Osteoblast (primary cell): ENCODE measurements at regions not wholly inside any gene's neighbourhood (a gene's known extent, or its start where the extent isn't known, plus 50 kb on each side); places are given as distances from the start of the nearest gene placed in this dataset.

Source experiments
- DNase-seq: peaks from one replicate; pipeline ENCODE4 v3.0.0; 2011; ENCODE audit warnings: low spot score, mixed read lengths; ENCODE audit not compliant: insufficient read length; ENCODE audit errors: missing footprints
- H2AFZ ChIP-seq: 2 replicates; pipeline ENCODE4 v1.6.0; 2011; ENCODE audit warnings: mild to moderate bottlenecking, low read length
- H3K27ac ChIP-seq: 2 replicates; pipeline ENCODE4 v1.5.1; 2011; ENCODE audit warnings: mild to moderate bottlenecking, low read depth, low read length, moderate library complexity
- H3K27me3 ChIP-seq: 2 replicates; pipeline ENCODE4 v1.6.0; 2012; ENCODE audit warnings: mild to moderate bottlenecking, control low read depth, inconsistent platforms, low read length, moderate library complexity; ENCODE audit not compliant: insufficient read depth
- H3K36me3 ChIP-seq: 2 replicates; pipeline ENCODE4 v1.5.1; 2011; ENCODE audit warnings: mild to moderate bottlenecking, low read length, control low read depth, moderate library complexity; ENCODE audit not compliant: insufficient read depth
- H3K4me1 ChIP-seq: 2 replicates; pipeline ENCODE4 v1.5.1; 2011; ENCODE audit warnings: mild to moderate bottlenecking, low read length, control low read depth, moderate library complexity; ENCODE audit not compliant: insufficient read depth
- H3K4me2 ChIP-seq: 2 replicates; pipeline ENCODE4 v1.6.0; 2011; ENCODE audit warnings: mild to moderate bottlenecking, low read length; ENCODE audit not compliant: insufficient read depth
- H3K4me3 ChIP-seq: fragments of 200-600 bp; sonication (generic); 3 replicates; pipeline ENCODE4 v1.5.1; 2012; ENCODE audit warnings: mild to moderate bottlenecking, low read length, inconsistent platforms; ENCODE audit not compliant: insufficient read depth
- H3K79me2 ChIP-seq: 2 replicates; pipeline ENCODE4 v1.6.0; 2012; ENCODE audit warnings: mild to moderate bottlenecking, low read length, control low read depth, inconsistent platforms; ENCODE audit not compliant: insufficient read depth
- H3K9me3 ChIP-seq: 2 replicates; pipeline ENCODE4 v1.5.1; 2011; ENCODE audit warnings: low read depth, low read length, control low read depth
- H4K20me1 ChIP-seq: 2 replicates; pipeline ENCODE4 v1.6.0; 2012; ENCODE audit warnings: mild to moderate bottlenecking, low read length, control low read depth; ENCODE audit not compliant: insufficient read depth
- TF ChIP-seq, protein P1 (sequence below): IDR thresholded peaks from 2 replicates; pipeline ENCODE4 v1.5.1; 2011; ENCODE audit warnings: mild to moderate bottlenecking, low read depth, low read length, moderate library complexity; ENCODE audit errors: extremely low read depth

GRCh38 chr1:81345110-81345509 lies 455.6 kb upstream of the ADGRL2 start:
- no peaks in the 10 kb centered on the region for H3K4me1 ChIP-seq
- DNase-seq: no peak
- no peaks in the 10 kb centered on the region for H3K79me2 ChIP-seq

GRCh38 chr1:81340239-81340638 lies 460.5 kb upstream of the ADGRL2 start:
- no peaks in the 10 kb centered on the region for H3K4me1 ChIP-seq
- no peak for DNase-seq

More at GRCh38 chr1:81345110-81345509, 455.6 kb upstream of the ADGRL2 start:
- H3K27ac ChIP-seq: no peak overlapping the region
- TF ChIP-seq, protein P1, sequence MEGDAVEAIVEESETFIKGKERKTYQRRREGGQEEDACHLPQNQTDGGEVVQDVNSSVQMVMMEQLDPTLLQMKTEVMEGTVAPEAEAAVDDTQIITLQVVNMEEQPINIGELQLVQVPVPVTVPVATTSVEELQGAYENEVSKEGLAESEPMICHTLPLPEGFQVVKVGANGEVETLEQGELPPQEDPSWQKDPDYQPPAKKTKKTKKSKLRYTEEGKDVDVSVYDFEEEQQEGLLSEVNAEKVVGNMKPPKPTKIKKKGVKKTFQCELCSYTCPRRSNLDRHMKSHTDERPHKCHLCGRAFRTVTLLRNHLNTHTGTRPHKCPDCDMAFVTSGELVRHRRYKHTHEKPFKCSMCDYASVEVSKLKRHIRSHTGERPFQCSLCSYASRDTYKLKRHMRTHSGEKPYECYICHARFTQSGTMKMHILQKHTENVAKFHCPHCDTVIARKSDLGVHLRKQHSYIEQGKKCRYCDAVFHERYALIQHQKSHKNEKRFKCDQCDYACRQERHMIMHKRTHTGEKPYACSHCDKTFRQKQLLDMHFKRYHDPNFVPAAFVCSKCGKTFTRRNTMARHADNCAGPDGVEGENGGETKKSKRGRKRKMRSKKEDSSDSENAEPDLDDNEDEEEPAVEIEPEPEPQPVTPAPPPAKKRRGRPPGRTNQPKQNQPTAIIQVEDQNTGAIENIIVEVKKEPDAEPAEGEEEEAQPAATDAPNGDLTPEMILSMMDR: no peak
- H3K27me3 ChIP-seq: no peaks in the 10 kb centered on the region
- H3K9me3 ChIP-seq: no peaks in the 10 kb centered on the region
- no peaks in the 10 kb centered on the region for H3K36me3 ChIP-seq
- no peak overlapping the region for H3K4me2 ChIP-seq
- H2AFZ ChIP-seq: no peak overlapping the region
- H3K4me3 ChIP-seq: no peak overlapping the region
- no peaks in the 10 kb centered on the region for H4K20me1 ChIP-seq

DNA sequence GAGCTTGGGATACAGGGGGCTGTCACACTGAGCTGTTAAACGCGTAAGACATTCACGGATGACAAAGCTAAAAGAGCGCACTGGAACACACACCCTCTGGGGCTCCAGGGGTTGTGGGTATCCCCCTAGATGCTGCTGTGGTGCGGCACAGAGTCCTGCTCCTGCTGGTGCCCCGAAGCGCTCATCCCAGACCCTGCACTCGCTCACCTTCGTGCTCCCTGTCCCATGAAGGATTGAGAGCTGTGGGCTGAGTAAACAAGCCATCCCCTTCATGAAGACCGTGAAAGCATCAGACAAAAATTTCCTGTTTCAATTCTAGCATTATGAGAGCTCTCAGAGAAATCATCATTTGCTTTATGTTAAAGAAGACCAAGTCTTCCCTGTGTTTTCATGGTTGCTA lies 463.5 kb upstream of the ADGRL2 start:
- Histone ChIP-seq H3K27ac (no peak overlapping the region), H3K79me2 (no peaks in the 10 kb centered on the region), H3K4me2 (no peak overlapping the region), H3K4me1 (no peaks in the 10 kb centered on the region), H2AFZ (no peak overlapping the region), H3K4me3 (no peak overlapping the region), H3K27me3 (no peaks in the 10 kb centered on the region), H3K9me3 (no peaks in the 10 kb centered on the region), H4K20me1 (no peaks in the 10 kb centered on the region), H3K36me3 (no peaks in the 10 kb centered on the region)
- TF ChIP-seq, protein P1: no peak
- no peak for DNase-seq

More at GRCh38 chr1:81340239-81340638, 460.5 kb upstream of the ADGRL2 start:
- H3K4me3 ChIP-seq: no peak overlapping the region
- no peak overlapping the region for H3K4me2 ChIP-seq
- H3K27me3 ChIP-seq: no peaks in the 10 kb centered on the region
- no peaks in the 10 kb centered on the region for H3K79me2 ChIP-seq
- TF ChIP-seq, protein P1: no peak
- H2AFZ ChIP-seq: no peak overlapping the region
- no peaks in the 10 kb centered on the region for H3K36me3 ChIP-seq
- H3K9me3 ChIP-seq: no peaks in the 10 kb centered on the region
- H4K20me1 ChIP-seq: no peaks in the 10 kb centered on the region
- no peak overlapping the region for H3K27ac ChIP-seq

GRCh38 chr1:81335876-81336275 lies 464.9 kb upstream of the ADGRL2 start:
- TF ChIP-seq, protein P1: no peak
- H3K36me3 ChIP-seq: no peaks in the 10 kb centered on the region
- no peak overlapping the region for H3K4me3 ChIP-seq
- no peak for DNase-seq
- H3K79me2 ChIP-seq: no peaks in the 10 kb centered on the region
- H2AFZ ChIP-seq: no peak overlapping the region
- no peaks in the 10 kb centered on the region for H3K27me3 ChIP-seq
- no peaks in the 10 kb centered on the region for H3K4me1 ChIP-seq
- no peaks in the 10 kb centered on the region for H3K9me3 ChIP-seq
- H4K20me1 ChIP-seq: no peaks in the 10 kb centered on the region
- H3K4me2 ChIP-seq: no peak overlapping the region
- no peak overlapping the region for H3K27ac ChIP-seq
